CD4-positive, alpha-beta T cell treated with Interleukin-15 for 1 hour (primary cell): ENCODE measurements at regions not wholly inside any gene's neighbourhood (a gene's known extent, or its start where the extent isn't known, plus 50 kb on each side); places are given as distances from the start of the nearest gene placed in this dataset.
"Not testable (repeated sequence)": the region's sequence is repeated elsewhere in the genome, so short reads cannot be mapped to it uniquely, and the experiment has no call there.

Experiments used
- DNase-seq: peaks from one replicate; pipeline ENCODE4 v3.0.0-alpha.2; 2020

DNA sequence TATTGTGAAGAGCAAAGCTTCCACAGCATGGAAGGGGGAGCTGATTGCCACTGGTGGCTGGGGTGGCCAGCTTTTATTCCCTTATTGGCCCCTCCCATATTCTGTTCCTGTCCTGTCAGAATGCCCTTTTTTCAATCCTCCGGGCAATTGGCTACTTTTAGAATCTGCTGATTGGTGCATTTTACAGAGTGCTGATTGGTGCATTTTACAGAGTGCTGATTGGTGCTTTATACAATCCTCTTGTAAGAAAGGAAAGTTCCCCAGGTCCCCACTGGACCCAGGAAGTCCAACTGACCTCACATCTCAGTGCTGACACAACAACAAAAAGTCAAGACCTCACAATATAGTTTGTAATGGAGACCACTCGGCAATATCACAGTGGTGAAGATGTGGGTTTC is 195.0 kb downstream of the SPATA31A6 start:
- no peak for DNase-seq

DNA sequence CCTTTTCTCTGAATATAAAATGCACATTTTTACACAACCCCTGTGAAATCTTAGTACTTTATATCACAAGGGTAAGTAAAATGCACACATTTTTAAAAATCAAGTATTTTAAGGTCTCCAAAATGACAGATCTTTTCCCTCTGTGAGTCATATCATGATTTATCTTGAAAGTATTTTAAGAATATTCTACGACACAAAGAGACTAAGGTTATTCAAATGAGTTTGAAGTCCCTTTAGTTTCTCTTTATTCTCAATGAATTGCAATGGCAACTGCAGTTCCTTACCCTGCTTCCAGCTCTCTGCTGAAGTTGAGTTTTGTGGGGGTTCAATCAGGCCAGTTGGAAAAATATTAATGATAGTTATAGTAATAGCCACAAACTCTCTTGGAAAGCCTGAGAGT is 196.1 kb downstream of the SPATA31A6 start:
- DNase-seq = not testable (repeated sequence)

DNA sequence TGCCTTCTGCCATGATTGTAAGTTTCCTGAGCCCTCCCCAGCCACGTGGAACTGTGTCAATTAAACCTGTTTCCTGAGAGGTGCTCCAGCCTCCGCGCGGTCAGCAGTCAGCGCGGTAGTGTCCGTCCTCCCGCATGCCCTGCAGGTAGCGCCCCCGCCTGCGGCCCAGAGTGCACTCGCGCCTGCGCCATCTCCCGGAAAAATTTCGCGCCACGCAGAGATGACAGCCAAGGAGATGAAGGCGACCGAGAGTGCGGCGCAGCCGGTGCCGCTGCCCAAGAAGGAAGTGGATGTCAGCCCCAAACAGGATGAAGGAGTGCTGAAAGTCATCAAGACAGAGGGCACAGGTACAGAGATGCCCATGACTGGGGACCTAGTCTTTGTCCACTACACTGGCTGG is 201.1 kb downstream of the SPATA31A6 start:
- not testable (repeated sequence) for DNase-seq

DNA sequence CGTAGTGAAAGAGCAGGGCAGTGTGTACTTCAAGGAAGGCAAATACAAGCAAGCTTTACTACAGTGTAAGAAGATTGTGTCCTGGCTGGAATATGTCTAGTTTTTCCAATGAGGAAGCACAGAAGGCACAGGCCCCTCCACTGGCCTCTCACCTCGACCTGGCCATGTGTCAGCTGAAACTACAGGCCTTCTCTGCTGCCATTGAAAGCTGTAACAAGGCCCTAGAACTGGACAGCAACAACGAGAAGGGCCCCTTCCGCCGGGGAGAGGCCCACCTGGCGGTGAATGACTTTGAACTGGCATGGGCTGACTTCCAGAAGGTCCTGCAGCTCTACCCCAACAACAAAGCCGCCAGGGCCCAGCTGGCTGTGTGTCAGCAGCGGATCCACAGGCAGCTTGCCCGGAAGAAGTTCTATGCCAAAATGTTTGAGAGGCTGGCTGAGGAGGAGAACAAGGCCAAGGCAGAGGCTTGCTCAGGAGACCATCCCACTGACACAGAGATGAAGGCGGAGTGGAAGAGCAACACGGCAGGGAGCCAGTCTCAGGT is 202.2 kb downstream of the SPATA31A6 start:
- not testable (repeated sequence) for DNase-seq

DNA sequence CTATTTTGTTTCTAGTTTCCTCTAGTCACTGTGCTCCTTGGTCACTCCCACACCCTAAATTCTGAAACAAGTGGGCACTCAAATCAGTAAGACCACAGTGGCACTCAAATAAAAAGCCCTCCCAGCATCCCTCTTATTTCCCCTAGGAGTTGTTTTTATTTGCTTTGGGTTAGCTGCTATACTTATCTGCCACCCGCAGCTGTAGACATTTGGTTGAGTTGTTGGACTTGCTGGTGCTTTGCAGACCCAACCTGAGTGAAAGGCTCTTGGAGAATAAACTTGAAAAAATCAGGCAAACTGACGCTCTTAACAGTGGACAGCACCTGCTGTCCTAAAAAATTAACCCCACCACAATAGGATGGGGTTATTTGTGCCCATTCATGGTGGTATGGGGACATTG is 203.0 kb downstream of the SPATA31A6 start:
- DNase-seq = no peak

DNA sequence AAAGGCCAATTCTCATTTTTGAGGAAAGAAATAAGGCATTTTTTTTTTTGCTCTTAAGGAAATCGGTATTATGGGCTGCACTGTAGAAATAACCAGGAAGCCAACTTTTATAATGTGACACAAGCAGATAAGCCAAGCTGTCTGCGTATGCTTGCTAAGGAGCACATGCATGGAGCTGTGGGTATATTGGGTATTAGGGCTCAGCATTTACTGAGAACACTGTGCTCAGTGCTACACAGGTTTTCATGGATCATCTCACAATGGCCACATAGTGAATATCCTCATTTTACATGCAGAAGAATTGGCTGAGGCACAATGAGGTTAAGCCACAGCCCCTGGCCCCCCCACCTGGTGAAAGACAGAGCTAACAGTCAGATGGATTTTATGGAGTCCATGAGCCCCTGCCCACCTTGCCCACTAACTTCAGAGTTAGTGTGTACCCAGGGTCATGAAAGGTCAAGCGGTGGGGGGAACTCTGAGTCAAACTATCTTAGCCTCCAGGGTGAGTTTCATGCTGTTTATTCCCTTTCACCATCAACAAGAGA is 204.8 kb downstream of the SPATA31A6 start:
- no peak for DNase-seq

DNA sequence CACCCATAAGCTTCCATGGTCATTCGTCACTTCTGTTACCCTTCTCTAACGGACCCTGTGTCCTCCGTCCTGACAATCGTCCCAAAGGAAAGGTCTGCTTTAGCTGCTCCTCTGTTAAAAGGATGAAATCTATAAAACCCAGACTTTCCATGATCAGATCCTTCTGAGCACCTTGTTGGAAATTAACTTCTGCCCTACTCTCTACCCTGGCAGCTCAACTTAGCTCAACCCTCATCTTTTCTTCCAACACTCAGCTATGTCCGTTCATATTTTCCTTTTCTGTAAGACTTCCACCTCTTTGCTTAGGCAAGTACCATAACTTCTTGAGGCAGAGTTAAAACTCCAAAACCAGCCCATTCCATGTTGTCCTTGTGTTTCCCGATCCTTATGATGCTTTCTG is 205.4 kb downstream of the SPATA31A6 start:
- no peak for DNase-seq

DNA sequence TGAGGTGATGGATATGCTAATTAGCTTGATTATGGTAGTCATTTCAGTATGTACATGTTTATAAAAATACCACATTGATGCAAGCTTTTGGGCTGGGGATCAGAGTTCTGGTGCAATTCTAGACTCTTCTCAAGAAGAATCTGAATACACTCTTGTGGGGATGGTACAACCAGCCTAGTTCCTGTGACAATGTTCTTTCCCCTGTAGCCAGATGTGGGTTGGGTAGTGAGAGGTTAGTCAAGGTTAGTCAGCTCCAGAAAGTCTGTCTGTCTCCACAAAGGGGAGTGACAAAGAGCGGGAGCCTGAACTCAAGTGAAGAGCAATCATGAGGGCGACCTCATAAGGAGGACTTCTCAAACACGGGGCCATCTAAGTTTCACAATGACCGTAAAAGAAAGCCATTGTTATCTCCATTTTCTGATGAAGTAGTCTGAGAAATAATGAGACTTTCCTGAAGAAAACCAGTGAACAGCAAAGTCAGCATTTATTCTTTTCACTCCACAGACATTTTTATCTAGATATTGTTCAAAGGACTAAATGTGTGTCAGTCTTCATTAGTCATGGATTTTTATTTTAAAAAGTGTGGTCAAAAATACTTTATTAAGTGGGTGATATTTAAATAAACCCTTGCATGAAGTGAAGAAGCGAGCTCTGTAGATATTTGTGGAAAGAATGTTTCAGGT is 209.5 kb downstream of the SPATA31A6 start:
- not testable (repeated sequence) for DNase-seq

DNA sequence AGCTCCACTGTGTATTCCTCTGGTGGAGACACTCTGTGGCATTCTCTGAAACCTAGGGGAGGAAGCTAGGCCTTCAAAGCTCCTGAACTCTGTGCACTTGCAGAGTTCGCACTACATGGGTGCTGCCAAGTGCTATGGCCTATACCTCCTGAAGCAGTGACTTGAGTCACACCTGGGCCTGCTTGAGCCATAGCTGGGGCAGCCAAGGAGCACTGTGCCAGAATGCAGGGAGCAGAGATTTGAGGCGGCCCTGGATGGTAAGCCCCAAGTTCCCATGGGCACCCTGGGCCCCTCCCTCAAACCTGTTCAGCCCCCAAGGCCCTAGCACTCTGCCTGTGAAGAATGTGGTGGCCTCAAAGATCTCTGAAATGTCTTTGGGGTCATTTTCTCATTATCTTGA is 212.9 kb downstream of the SPATA31A6 start:
- no peak for DNase-seq

DNA sequence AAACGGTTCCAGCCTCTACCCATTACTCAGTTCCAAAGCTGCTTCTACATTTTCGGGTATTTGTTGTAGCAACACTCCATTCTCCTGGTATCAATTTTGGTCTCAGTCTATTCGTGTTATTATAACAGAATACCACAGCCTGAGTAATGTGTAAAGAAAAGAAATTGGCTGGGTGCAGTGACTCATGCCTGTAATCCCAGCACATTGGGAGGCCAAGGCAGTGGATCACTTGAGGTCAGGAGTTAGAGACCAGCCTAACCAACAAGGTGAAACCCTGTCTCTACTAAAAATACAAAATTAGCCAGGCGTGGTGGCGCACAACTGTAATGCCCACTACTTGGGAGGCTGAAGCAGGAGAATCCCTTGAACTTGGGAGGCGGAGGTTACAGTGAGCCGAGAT is 213.9 kb downstream of the SPATA31A6 start:
- not testable (repeated sequence) for DNase-seq

DNA sequence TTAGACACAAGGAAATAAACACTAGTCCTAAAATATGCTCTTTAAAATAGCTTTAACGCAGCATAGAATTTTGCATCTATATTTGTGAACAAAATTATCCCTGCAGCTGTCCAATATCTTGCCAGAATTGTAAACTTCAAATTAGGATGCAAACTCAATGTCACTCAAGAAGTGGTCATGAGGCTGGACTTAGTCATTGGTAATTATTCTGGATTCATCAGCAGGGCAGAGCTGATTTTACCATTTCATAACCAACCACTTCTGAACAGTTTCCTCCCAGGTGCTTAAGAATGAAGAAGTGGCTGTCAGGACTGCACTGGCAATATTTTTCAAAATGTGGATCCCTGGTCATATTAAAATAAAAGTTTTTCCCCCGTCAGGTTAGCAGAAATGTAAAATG is 219.5 kb downstream of the SPATA31A6 start:
- not testable (repeated sequence) for DNase-seq

DNA sequence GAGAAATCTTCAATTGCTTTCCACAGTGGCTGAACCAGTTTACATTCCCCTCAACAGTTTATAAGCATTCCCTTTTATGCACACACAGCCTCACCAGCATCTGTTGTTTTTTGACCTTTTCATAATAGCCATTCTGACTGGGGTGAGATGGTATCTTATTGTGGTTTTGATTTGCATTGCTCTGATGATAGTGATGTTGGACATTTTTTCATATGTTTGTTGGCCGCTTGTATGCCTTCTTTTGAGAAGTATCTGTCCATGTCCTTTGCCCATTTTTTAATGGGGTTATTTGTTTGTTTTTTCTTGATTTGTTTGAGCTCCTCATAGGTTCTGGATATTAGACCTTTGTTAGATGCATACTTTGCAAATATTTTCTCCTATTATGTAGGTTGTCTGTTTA is 226.1 kb downstream of the SPATA31A6 start:
- not testable (repeated sequence) for DNase-seq

DNA sequence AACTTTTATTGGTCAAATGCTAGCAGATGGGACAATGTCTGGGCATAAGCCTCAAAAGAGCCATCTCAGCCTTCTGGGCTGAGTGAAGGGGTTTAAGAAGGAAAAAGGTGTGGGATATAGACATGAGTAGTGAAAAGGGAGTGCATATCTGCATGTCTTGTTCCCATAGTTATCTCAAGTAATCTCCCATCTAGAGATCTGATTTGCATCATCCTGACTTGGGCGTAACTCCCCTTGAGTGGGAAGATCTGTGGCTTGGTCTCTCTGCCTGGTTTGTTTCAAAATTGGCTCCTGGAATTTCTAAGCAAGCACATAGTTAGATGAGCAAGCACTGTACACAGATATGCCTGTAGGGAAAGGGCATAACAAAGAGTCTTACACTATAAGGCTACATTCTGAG is 228.9 kb downstream of the SPATA31A6 start:
- DNase-seq = not testable (repeated sequence)

DNA sequence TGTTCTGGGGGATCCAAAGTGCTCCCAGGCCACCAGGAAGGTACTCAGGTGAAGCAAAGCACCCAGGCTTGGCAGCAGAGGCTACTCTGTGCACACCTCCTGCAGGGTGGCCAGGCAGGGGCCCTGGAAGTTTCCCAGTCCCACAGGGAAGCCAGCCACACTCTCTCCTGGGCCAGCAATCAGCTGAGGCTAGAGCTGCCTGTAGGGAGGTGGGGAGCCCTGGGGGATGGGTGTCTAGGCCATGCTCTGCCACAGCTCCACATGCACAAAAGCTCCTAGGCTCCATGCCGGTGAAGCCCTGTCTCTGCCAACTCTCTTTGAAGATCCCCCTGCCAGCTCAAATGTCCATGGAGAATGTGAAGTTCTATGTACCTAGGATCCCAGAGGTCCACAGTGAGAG is 231.4 kb downstream of the SPATA31A6 start:
- DNase-seq = not testable (repeated sequence)

DNA sequence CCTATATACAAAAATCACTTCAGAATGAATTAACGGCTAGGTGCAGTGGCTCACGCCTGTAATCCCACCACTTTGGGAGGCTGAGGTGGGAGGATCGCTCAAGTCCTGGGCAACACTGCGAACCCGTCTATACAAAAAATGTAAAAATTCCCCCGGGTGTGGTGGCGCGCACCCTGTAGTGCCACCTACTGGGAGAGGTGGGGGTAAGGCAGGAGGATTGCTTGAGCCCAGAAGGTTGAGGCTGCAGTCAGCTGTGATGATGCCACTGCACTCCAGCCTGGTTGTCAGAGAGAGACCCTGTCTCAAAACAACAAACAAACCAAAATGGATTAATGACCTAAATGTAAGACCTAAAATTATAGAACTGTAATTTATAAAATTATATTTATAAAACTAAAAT is 236.2 kb downstream of the SPATA31A6 start:
- DNase-seq = not testable (repeated sequence)

DNA sequence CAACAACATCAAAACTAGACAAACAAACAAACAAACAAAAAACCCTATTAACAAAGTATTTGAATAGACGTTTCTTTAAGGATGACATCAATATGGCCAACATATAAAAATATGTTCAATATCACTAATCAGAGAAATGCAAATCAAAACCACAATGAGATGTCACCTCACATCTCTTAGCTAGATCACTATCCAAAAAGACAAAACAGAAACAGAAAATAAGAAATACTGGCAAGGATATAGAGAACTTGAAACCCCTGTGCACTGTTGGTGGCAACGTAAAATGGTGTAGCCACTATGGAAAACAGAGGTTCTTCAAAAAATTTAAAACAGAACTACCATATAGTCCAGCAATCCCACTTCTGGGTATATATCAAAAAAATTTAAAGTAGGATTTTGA is 236.9 kb downstream of the SPATA31A6 start:
- not testable (repeated sequence) for DNase-seq

DNA sequence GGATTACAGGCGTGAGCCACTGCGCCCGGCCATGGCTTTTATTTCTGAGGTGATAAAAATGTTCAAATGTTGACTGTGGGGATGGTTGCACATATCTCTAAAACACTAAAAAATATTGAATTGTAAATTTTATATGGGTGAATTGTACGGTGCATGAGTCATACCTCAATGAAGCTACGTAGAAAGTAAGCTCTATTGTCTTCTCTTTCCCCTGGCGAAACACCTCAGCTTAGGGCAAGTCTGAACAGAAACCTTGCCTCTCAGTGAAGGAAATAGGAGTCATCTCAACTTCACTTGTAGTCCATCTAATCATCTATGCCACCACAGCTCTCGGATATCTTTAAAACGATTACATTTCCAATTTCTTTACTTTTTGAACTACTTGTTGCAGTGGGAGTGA is 238.2 kb downstream of the SPATA31A6 start:
- DNase-seq = not testable (repeated sequence)

DNA sequence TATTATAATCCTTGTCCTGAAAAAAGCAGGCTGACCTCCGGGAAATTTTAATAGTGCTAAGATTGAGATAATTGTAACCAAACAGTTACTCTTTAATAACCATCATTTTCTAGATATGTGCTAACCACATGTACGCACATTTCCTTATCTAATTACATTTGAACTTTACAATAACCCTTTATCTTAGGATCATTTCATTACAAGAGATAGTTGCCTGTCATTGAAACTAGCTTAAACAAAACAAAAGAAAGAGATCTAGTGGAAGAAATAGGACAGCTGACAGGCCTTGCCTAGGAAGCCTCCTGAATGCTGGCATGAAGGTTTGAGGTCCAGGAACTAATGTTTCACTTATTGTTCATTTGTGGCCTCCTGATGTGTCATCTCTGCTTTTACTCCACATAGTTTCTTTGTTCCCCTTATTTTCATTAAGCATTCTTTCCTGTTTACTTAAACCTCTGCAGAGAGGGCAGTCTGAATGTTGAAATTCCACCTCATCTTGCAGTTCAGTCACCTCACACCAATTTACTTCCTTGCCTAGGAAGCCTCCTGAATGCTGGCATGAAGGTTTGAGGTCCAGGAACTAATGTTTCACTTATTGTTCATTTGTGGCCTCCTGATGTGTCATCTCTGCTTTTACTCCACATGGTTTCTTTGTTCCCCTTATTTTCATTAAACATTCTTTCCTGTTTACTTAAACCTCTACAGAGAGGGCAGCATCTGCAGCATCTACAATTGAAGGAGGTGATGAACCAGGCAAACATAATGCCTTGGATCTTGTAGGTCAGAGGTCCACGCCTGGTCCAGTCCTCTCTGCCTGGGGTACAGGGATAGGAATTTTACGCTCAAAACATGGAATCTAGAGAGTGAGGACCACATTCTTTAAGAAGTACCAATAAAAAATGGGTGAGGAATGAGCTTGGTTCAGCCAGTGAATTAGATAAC is 247.5 kb downstream of the SPATA31A6 start:
- not testable (repeated sequence) for DNase-seq

DNA sequence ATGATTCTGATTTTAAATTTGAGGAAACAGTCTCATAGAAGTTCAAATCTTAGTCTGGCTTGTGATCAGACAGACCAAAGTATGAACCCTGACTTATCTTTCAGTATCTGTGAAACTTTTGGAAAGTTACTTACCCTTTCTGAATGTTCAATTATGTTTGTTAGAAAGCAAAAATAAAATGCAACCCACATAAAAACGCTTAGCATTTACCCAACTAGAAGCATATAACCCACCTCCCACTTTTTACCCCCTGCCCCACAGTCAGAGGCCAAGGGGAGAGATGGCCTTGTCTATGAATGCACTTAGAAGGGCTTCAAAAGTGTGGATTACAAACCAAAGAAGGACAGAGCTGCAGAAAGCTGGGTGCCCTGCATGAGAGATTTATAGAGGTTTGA is 248.2 kb downstream of the SPATA31A6 start:
- not testable (repeated sequence) for DNase-seq

DNA sequence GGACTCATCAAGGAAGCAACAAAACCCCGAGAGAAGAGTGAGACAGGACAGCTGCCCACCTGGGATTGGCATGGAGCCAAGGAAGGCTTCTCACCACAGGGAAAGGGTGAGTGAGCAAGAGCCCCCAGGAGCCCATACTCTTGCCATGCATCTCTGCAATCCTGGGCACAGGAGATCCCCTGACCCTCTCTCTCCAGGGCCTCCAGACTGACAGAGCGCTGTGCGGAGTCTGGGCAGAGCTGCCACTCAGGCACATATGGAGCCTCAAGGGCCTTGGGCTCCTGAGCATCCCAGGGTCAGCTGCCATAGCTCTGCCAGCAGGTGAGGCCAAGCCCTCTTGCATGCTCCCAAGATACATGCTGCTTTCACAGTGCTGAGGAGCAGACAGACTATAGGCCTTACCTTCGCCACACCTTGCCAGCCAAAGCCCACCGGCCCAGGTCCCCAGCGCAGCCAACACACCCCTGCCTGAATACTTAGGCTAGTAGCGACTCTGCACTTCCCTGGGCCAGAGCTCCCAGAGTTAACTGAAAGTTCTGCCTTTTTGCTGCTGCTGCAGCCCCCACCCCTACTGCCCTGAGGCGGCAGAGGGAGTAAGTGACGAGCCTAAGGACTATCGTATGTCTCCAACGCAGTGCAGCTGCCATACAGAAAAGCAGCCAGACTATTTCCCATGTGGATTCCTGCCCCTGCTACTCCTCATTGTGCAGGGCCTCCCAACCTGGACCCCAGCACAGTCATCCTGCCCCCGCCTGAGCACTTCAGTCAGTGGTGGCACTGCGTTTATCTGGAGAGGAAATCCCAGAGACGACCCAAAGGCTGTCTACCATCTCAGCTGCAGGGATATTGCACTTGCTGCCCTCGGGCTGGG is 251.6 kb downstream of the SPATA31A6 start:
- DNase-seq = not testable (repeated sequence)

DNA sequence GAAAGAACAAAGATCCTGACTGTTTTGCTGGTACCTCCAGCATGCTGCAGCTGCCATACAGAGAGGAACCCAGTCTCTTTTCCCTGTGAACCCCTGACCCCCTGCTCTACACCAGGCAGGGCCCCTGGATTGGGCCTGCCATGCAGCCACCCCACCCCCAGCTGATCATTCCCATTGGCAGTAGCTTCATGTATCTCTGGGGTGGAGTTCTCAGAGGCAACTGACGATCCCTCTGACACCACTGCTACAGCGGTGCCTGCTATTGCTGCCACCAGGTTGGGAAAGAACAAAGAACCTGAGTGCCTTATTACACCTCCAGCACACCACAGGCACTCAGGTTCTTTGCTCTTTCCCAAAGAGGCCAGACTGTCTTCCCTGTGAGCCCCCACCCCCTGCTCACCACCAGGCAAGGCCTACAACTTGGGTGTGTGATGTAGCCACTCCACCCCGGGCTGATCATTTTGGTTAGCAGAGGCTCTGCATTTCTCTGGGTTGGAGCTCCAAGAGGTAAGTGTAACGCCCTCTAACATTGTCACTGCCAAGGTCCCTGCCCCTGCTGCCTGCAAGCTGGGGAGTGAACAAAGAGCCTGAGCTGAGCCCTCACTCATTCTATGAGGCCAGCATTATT is 252.4 kb downstream of the SPATA31A6 start:
- DNase-seq = not testable (repeated sequence)
